Body of pancreas (tissue), 4 donors: ENCODE measurements at regions not wholly inside any gene's neighbourhood (a gene's known extent, or its start where the extent isn't known, plus 50 kb on each side); places are given as distances from the start of the nearest gene placed in this dataset.

Source experiments
- ATAC-seq: fragments of 150-250 bp; one replicate; pipeline ENCODE4 v1.9.1; 2016
- DNase-seq, 4 donors: peaks; one replicate each; pipeline ENCODE4 v3.0.0-alpha.2; 2019
- H3K27ac ChIP-seq, 4 donors: fragments of 200-600 bp; sonication (generic); 1 replicate in 3 of 4; 2 replicates in 1 of 4; pipeline versions ENCODE4 v1.5.1 to v1.6.1; 2016 to 2019; ENCODE audit warnings: mild to moderate bottlenecking in 1 of 4, mixed read lengths in 1 of 4, moderate library complexity in 1 of 4
- H3K27me3 ChIP-seq, 2 donors: fragments of 200-600 bp; sonication (generic); one replicate each; pipeline ENCODE4 v1.6.0; 2016; ENCODE audit warnings: mild to moderate bottlenecking in 1 of 2
- H3K36me3 ChIP-seq, 2 donors: fragments of 200-600 bp; sonication (generic); replicated peaks in 1 of 2; 2 replicates each; pipeline ENCODE4 v1.5.1; 2016; ENCODE audit warnings: low read depth in 2 of 2; ENCODE audit not compliant: insufficient read depth in 1 of 2
- H3K4me1 ChIP-seq: fragments of 200-600 bp; sonication (generic); one replicate; pipeline ENCODE4 v1.6.0; 2016
- H3K4me3 ChIP-seq, 2 donors: fragments of 200-600 bp; sonication (generic); 1 replicate in 1 of 2; 2 replicates in 1 of 2; pipeline ENCODE4 v1.5.1; 2016 to 2019
- H3K9me3 ChIP-seq, 3 donors: fragments of 200-600 bp; sonication (generic); 1 replicate in 2 of 3; 2 replicates in 1 of 3; pipeline ENCODE4 v1.5.1; 2016
- CTCF ChIP-seq, 7 experiments: fragments of 450-650 bp in 4 of 7; fragments of 200-600 bp in 3 of 7; sonication (generic) in 3 of 7; IDR thresholded peaks; one replicate each; pipeline ENCODE4 v1.5.1; 2016 to 2019; ENCODE audit warnings: antibody characterized with exemption in 7 of 7
- POLR2A ChIP-seq, 3 donors: fragments of 450-650 bp; IDR thresholded peaks; one replicate each; pipeline ENCODE4 v1.6.1; 2016; ENCODE audit warnings: antibody characterized with exemption in 3 of 3, mild to moderate bottlenecking in 2 of 3
- WGBS, 2 donors: methylation state at CpG; one replicate each; pipeline ENCODE4 v1.1.5; 2017; 5-methylcytosine and 5-hydroxymethylcytosine counted together
- intact Hi-C: fragments of 100-400 bp; cut with DNase I; formaldehyde crosslinking; loops from one replicate; pipeline ENCODE4 v1.15.1; 2023

GRCh38 chr20:59448196-59448595 lies 147.8 kb downstream of the EDN3 start:
- no peak overlapping the region for H3K27ac ChIP-seq
- H3K36me3 ChIP-seq, result no peaks in the 10 kb centered on the region
- no peak for DNase-seq
- TF ChIP-seq POLR2A (IDR thresholded peaks at IDR 0.05) (no peak), CTCF (IDR thresholded peaks at IDR 0.05) (no peak)
- 40 to 46% methylated on average over 4 of the region's 4 CpGs for WGBS, 2 donors
- no peak for ATAC-seq
- no peaks in the 10 kb centered on the region for H3K9me3 ChIP-seq
- H3K4me1 ChIP-seq, result no peaks in the 10 kb centered on the region
- no peaks in the 10 kb centered on the region for H3K27me3 ChIP-seq
- intact Hi-C loops, result loop anchor here (10.0 kb wide), 1 partner anchor 583 kb away; no protein-coding TSS in a partner anchor
- no peak overlapping the region for H3K4me3 ChIP-seq

- Histone ChIP-seq H3K4me1 (no peaks in the 10 kb centered on the region), H3K36me3 (no peaks in the 10 kb centered on the region), H3K27me3 (no peaks in the 10 kb centered on the region), H3K9me3 (no peaks in the 10 kb centered on the region), H3K4me3 (no peak overlapping the region), H3K27ac (no peak overlapping the region)
- no peak for DNase-seq
- ATAC-seq, result no peak
- TF ChIP-seq CTCF (IDR thresholded peaks at IDR 0.05), result no peak
- no peak for TF ChIP-seq POLR2A (IDR thresholded peaks at IDR 0.05)
- WGBS, 2 donors, result 44 to 51% methylated on average over 12 of the region's 12 CpGs
- intact Hi-C loops, result loop anchor here (10.0 kb wide), 1 partner anchor 584 kb away; no protein-coding TSS in a partner anchor
Measured at GRCh38 chr20:59448851-59449444, 148.5 kb downstream of the EDN3 start.

- no peak for TF ChIP-seq POLR2A (IDR thresholded peaks at IDR 0.05)
- no peak for TF ChIP-seq CTCF (IDR thresholded peaks at IDR 0.05)
- intact Hi-C loops, result no loop called here
- H3K4me3 ChIP-seq, result no peak overlapping the region
- no peak for DNase-seq
- no peaks in the 10 kb centered on the region for H3K9me3 ChIP-seq
- no peaks in the 10 kb centered on the region for H3K27me3 ChIP-seq
- WGBS, 2 donors, result 52 to 57% methylated on average over 8 of the region's 8 CpGs
- H3K27ac ChIP-seq, result no peak overlapping the region
- no peaks in the 10 kb centered on the region for H3K36me3 ChIP-seq
- ATAC-seq, result no peak
- H3K4me1 ChIP-seq, result peaks cover 7% of the 10 kb centered on the region
Measured at GRCh38 chr20:59451066-59451630, 150.7 kb downstream of the EDN3 start.

GRCh38 chr20:59451641-59452040 lies 151.2 kb downstream of the EDN3 start:
- Histone ChIP-seq H3K4me1 (peaks cover 7% of the 10 kb centered on the region), H3K36me3 (no peaks in the 10 kb centered on the region), H3K4me3 (no peak overlapping the region), H3K27me3 (no peaks in the 10 kb centered on the region), H3K27ac (no peak overlapping the region), H3K9me3 (no peaks in the 10 kb centered on the region)
- TF ChIP-seq CTCF (IDR thresholded peaks at IDR 0.05) (no peak), POLR2A (IDR thresholded peaks at IDR 0.05) (no peak)
- WGBS, 2 donors, result 61 to 63% methylated on average over 4 of the region's 4 CpGs
- intact Hi-C loops, result no loop called here
- DNase-seq (no peak), ATAC-seq (no peak)

- no peak for DNase-seq
- no peaks in the 10 kb centered on the region for H3K9me3 ChIP-seq
- peaks cover 7% of the 10 kb centered on the region for H3K4me1 ChIP-seq
- H3K27me3 ChIP-seq, result no peaks in the 10 kb centered on the region
- intact Hi-C loops, result no loop called here
- no peaks in the 10 kb centered on the region for H3K36me3 ChIP-seq
- no peak for ATAC-seq
- no peak for TF ChIP-seq POLR2A (IDR thresholded peaks at IDR 0.05)
- TF ChIP-seq CTCF (IDR thresholded peaks at IDR 0.05), result no peak
- H3K4me3 ChIP-seq, result no peak overlapping the region
- H3K27ac ChIP-seq, result no peak overlapping the region
- WGBS, 2 donors, result 70 to 78% methylated on average over 6 to 13 of the region's 13 CpGs
Measured at GRCh38 chr20:59452856-59453255, 151.5 kb upstream of the PHACTR3 start.
